Mesothelial cell of epicardium (in vitro differentiated cells): ENCODE measurements at regions not wholly inside any gene's neighbourhood (a gene's known extent, or its start where the extent isn't known, plus 50 kb on each side); places are given as distances from the start of the nearest gene placed in this dataset.

Source experiments
- DNase-seq, 2 experiments: peaks; one replicate each; pipeline ENCODE4 v3.0.0; 2021; ENCODE audit warnings: low spot score in 2 of 2; ENCODE audit not compliant: unreplicated experiment in 2 of 2
- H3K27ac Mint-ChIP-seq: 2 replicates; pipeline ENCODE4 v1.8.0; 2021; ENCODE audit warnings: mixed read lengths
- H3K27me3 Mint-ChIP-seq: 2 replicates; pipeline ENCODE4 v1.8.0; 2021; ENCODE audit warnings: low read depth, mixed read lengths
- H3K36me3 Mint-ChIP-seq: 2 replicates; pipeline ENCODE4 v1.8.0; 2021; ENCODE audit warnings: mixed read lengths
- H3K4me1 Mint-ChIP-seq: 2 replicates; pipeline ENCODE4 v1.8.0; 2021; ENCODE audit warnings: mixed read lengths
- H3K4me3 Mint-ChIP-seq: 2 replicates; pipeline ENCODE4 v1.8.0; 2021; ENCODE audit warnings: mild to moderate bottlenecking, moderate library complexity, mixed read lengths
- H3K9me3 Mint-ChIP-seq: 2 replicates; pipeline ENCODE4 v1.8.0; 2021; ENCODE audit warnings: mixed read lengths
- CTCF ChIP-seq: fragments of 200-600 bp; sonication (generic); IDR thresholded peaks from one replicate; pipeline ENCODE4 v1.5.0; 2021; ENCODE audit warnings: antibody characterized with exemption; ENCODE audit not compliant: unreplicated experiment

GRCh38 chr18:47574966-47575365 lies 323.5 kb upstream of the SKOR2 start:
- Mint-ChIP-seq H3K4me1 (no peaks in the 10 kb centered on the region), H3K36me3 (no peaks in the 10 kb centered on the region), H3K9me3 (no peaks in the 10 kb centered on the region), H3K4me3 (no peak overlapping the region), H3K27me3 (peaks cover 21% of the 10 kb centered on the region), H3K27ac (no peak overlapping the region)
- DNase-seq, result no peak
- TF ChIP-seq CTCF, result no peak

GRCh38 chr18:47571957-47572356 lies 320.5 kb upstream of the SKOR2 start:
- Mint-ChIP-seq H3K4me1 (no peaks in the 10 kb centered on the region), H3K27ac (no peak overlapping the region), H3K4me3 (no peak overlapping the region), H3K9me3 (no peaks in the 10 kb centered on the region), H3K36me3 (no peaks in the 10 kb centered on the region), H3K27me3 (peaks cover 43% of the 10 kb centered on the region)
- DNase-seq, result no peak
- TF ChIP-seq CTCF, result no peak

GRCh38 chr18:47566809-47567208 lies 315.3 kb upstream of the SKOR2 start:
- H3K36me3 Mint-ChIP-seq, result no peaks in the 10 kb centered on the region
- no peak for DNase-seq
- H3K27me3 Mint-ChIP-seq, result peaks cover 78% of the 10 kb centered on the region
- no peaks in the 10 kb centered on the region for H3K4me1 Mint-ChIP-seq
- TF ChIP-seq CTCF, result no peak
- H3K4me3 Mint-ChIP-seq, result no peak overlapping the region
- no peaks in the 10 kb centered on the region for H3K9me3 Mint-ChIP-seq
- H3K27ac Mint-ChIP-seq, result no peak overlapping the region

GRCh38 chr18:47560723-47561715 lies 309.6 kb upstream of the SKOR2 start:
- H3K27me3 Mint-ChIP-seq, result peaks cover 91% of the 10 kb centered on the region
- no peak overlapping the region for H3K27ac Mint-ChIP-seq
- H3K36me3 Mint-ChIP-seq, result no peaks in the 10 kb centered on the region

GRCh38 chr18:47558110-47558750 lies 306.8 kb upstream of the SKOR2 start:
- H3K36me3 Mint-ChIP-seq, result no peaks in the 10 kb centered on the region
- no peak overlapping the region for H3K27ac Mint-ChIP-seq
- no peak overlapping the region for H3K4me3 Mint-ChIP-seq
- H3K9me3 Mint-ChIP-seq, result no peaks in the 10 kb centered on the region
- H3K27me3 Mint-ChIP-seq, result peaks cover 68% of the 10 kb centered on the region
- no peaks in the 10 kb centered on the region for H3K4me1 Mint-ChIP-seq
- no peak for TF ChIP-seq CTCF
- no peak for DNase-seq

More at GRCh38 chr18:47560723-47561715, 309.6 kb upstream of the SKOR2 start:
- Mint-ChIP-seq H3K4me1 (no peaks in the 10 kb centered on the region), H3K4me3 (no peak overlapping the region), H3K9me3 (no peaks in the 10 kb centered on the region)
- no peak for TF ChIP-seq CTCF
- no peak for DNase-seq
